Gastroesophageal sphincter (tissue), 4 donors: ENCODE measurements at regions not wholly inside any gene's neighbourhood (a gene's known extent, or its start where the extent isn't known, plus 50 kb on each side); places are given as distances from the start of the nearest gene placed in this dataset.

Experiments
- ATAC-seq: fragments of 150-250 bp; one replicate; pipeline ENCODE4 v1.9.1; 2016; ENCODE audit warnings: mild to moderate bottlenecking, moderate library complexity
- H3K27ac ChIP-seq, 4 donors: fragments of 200-600 bp; sonication (generic) in 3 of 4; 1 replicate in 3 of 4; 2 replicates in 1 of 4; pipeline ENCODE4 v1.5.1; 2016 to 2019
- H3K27me3 ChIP-seq: fragments of 200-600 bp; sonication (generic); one replicate; pipeline ENCODE4 v1.5.1; 2019
- H3K36me3 ChIP-seq, 2 donors: fragments of 200-600 bp; sonication (generic); one replicate each; pipeline ENCODE4 v1.5.1; 2019; ENCODE audit warnings: control low read depth in 1 of 2
- H3K4me1 ChIP-seq, 3 donors: fragments of 200-600 bp; sonication (generic); 1 replicate in 2 of 3; 2 replicates in 1 of 3; pipeline ENCODE4 v1.5.1; 2016 to 2019; ENCODE audit warnings: control low read depth in 2 of 3
- H3K4me3 ChIP-seq, 2 donors: fragments of 200-600 bp; sonication (generic); one replicate each; pipeline ENCODE4 v1.5.1; 2019; ENCODE audit warnings: mild to moderate bottlenecking in 1 of 2, moderate library complexity in 1 of 2
- H3K9me3 ChIP-seq, 3 donors: fragments of 200-600 bp; sonication (generic); one replicate each; pipeline ENCODE4 v1.5.1; 2017 to 2019; ENCODE audit warnings: control low read depth in 2 of 3
- CTCF ChIP-seq, 4 experiments: fragments of 200-600 bp in 2 of 4; fragments of 450-650 bp in 2 of 4; sonication (generic) in 1 of 4; IDR thresholded peaks; one replicate each; pipeline ENCODE4 v1.5.1; 2017 to 2019; ENCODE audit warnings: antibody characterized with exemption in 4 of 4, mild to moderate bottlenecking in 2 of 4, moderate library complexity in 2 of 4
- EP300 ChIP-seq: sonication (generic); formaldehyde crosslinking; IDR thresholded peaks from one replicate; pipeline ENCODE4 v1.6.1; 2017; ENCODE audit warnings: antibody characterized with exemption, mild to moderate bottlenecking
- POLR2A ChIP-seq, 2 donors: fragments of 450-650 bp; IDR thresholded peaks; one replicate each; pipeline ENCODE4 v1.6.1; 2017; ENCODE audit warnings: antibody characterized with exemption in 2 of 2, mild to moderate bottlenecking in 2 of 2, moderate library complexity in 1 of 2
- POLR2AphosphoS5 ChIP-seq: sonication (generic); formaldehyde crosslinking; IDR thresholded peaks from one replicate; pipeline ENCODE4 v1.6.1; 2017; ENCODE audit warnings: antibody characterized with exemption
- WGBS, 2 donors: methylation state at CpG; one replicate each; pipeline ENCODE4 v1.1.5; 2018; ENCODE audit warnings: low coverage in 1 of 2; 5-methylcytosine and 5-hydroxymethylcytosine counted together

GRCh38 chr7:148480479-148481146 is 110.0 kb upstream of the C7orf33 start:
- ATAC-seq: no peak
- TF ChIP-seq CTCF (IDR thresholded peaks at IDR 0.05) (no peak), POLR2A (IDR thresholded peaks at IDR 0.05) (no peak), POLR2AphosphoS5 (no peak), EP300 (no peak)
- Histone ChIP-seq H3K27me3 (no peaks in the 10 kb centered on the region), H3K4me1 (no peaks in the 10 kb centered on the region), H3K36me3 (no peaks in the 10 kb centered on the region), H3K9me3 (no peaks in the 10 kb centered on the region), H3K27ac (no peak overlapping the region), H3K4me3 (no peak overlapping the region)
- 63 to 84% methylated on average over 1 to 5 of the region's 5 CpGs for WGBS, 2 donors

DNA sequence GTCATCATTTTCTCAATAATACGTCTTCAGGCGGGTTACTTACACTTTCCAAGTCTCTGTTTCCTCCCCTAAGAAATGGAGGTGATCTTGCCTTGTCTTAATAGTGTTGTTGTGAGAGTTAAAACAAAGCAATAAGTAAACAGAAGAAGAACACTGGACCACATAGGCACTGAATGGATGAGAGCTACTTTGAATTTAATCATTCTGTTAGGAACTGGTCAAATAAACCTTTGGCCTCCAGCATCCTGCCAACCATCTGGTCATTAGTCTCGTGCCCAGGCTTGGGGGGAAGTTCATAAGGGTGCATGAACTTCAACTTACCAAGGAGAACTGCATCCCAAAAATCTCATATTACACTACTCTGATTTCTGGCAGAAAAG is 109.4 kb upstream of the C7orf33 start:
- TF ChIP-seq CTCF (IDR thresholded peaks at IDR 0.05): no peak
- TF ChIP-seq EP300: no peak
- 61 to 72% methylated on average over 2 to 3 of the region's 3 CpGs for WGBS, 2 donors
- H3K27ac ChIP-seq: no peak overlapping the region
- no peak overlapping the region for H3K4me3 ChIP-seq
- H3K9me3 ChIP-seq: no peaks in the 10 kb centered on the region
- ATAC-seq: no peak
- no peaks in the 10 kb centered on the region for H3K36me3 ChIP-seq
- H3K4me1 ChIP-seq: no peaks in the 10 kb centered on the region
- H3K27me3 ChIP-seq: no peaks in the 10 kb centered on the region

DNA sequence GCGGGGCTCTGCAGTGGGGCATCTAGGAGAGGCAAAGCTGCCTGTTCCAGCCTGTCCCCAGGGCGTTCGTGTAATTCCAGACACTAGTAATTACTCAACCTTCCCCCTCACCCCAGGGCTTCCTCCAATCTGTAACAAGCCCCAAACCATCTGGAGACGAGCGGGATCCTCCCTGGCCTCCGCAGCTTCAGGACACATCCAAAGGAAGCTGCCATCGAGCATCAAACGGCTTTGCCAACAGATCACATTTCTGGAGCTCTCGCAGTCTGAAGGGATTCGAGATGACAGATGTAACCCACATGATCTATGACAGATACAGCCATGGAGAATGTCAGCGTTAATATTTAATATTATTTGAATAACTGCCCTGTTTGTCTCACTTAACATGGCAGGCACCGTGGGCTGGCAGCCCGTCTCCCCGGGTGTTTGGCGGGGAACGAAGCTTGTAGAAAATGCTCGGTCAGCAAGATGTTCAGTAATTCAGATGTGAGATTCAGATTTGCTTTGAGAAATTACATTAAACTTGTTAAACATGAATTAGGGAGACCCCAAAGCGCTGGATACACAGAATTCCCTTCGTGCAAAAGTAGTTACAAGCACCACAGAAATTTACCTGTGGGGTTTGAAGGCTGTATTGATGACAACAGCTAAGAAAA is 108.5 kb upstream of the C7orf33 start:
- ATAC-seq: no peak
- Histone ChIP-seq H3K9me3 (no peaks in the 10 kb centered on the region), H3K27me3 (no peaks in the 10 kb centered on the region), H3K27ac (no peak overlapping the region), H3K4me3 (no peak overlapping the region), H3K4me1 (no peaks in the 10 kb centered on the region), H3K36me3 (no peaks in the 10 kb centered on the region)
- TF ChIP-seq CTCF (IDR thresholded peaks at IDR 0.05): no peak
- TF ChIP-seq POLR2AphosphoS5: no peak
- no peak for TF ChIP-seq EP300
- TF ChIP-seq POLR2A (IDR thresholded peaks at IDR 0.05): no peak
- 57 to 58% methylated on average over 11 to 12 of the region's 19 CpGs for WGBS, 2 donors

DNA sequence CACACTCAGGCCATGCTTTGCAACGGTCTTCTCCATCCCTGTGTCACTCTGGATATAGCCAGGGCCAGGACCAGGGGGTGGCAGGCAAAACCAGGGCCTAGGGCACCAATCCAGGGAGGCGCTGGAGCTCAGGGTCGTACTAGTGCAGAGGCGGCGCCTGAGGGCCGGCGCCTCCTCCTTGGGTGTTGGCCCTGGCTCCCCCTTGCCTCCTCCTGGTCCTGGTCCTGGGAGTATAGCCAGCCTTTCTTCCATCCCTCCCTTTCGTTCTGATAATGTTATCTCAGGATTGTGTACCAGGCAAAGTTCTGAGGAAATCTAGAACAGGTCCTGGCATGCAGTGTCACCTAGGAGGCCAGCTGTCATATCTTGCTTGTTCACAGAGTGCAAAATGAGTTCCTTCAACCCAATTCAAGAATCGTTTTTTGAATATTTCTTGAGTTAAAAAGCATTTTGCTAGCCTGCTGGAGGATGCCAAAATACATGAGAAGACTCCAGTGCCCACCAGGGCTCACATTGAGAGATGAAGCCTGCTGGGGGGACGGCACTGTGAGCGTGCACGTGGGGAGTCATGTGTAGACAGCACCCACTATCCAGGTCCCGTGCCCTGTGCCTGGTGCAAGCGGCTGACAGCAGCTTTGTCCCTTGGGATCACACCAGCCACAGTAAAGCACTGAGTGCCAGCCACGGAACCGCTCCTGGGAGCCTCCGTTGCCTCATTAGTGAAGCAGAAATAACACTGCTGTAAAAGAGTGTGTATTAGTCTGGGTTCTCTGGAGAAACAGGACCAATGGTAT is 106.9 kb upstream of the C7orf33 start:
- ATAC-seq: no peak
- H3K27ac ChIP-seq: no peak overlapping the region
- no peak overlapping the region for H3K4me3 ChIP-seq
- H3K36me3 ChIP-seq: no peaks in the 10 kb centered on the region
- no peak for TF ChIP-seq EP300
- no peak for TF ChIP-seq CTCF (IDR thresholded peaks at IDR 0.05)
- TF ChIP-seq POLR2AphosphoS5: no peak
- no peak for TF ChIP-seq POLR2A (IDR thresholded peaks at IDR 0.05)
- no peaks in the 10 kb centered on the region for H3K4me1 ChIP-seq
- no peaks in the 10 kb centered on the region for H3K27me3 ChIP-seq
- no peaks in the 10 kb centered on the region for H3K9me3 ChIP-seq
- WGBS, 2 donors: 82 to 91% methylated on average over 6 to 8 of the region's 17 CpGs
